WTC11 (cell line): ENCODE measurements at regions not wholly inside any gene's neighbourhood (a gene's known extent, or its start where the extent isn't known, plus 50 kb on each side); places are given as distances from the start of the nearest gene placed in this dataset.
A peak's percentile ranks its signal among the peaks of the same experiment; 100 is the strongest.

ENCODE experiments used
- ATAC-seq: fragments of 200-7000 bp; cut with Tn5 transposase; 2 replicates; pipeline ENCODE4 v1.10.0; 2021; ENCODE audit warnings: mild to moderate bottlenecking, moderate library complexity
- CTCF ChIA-PET: fragments of 300-600 bp; sonication (Branson Sonifier 250); formaldehyde crosslinking; loops from one replicate; lab custom pipeline; 2021; ENCODE audit warnings: antibody characterized with exemption; lab: Charles Lee
- POLR2A ChIA-PET: fragments of 350-600 bp; sonication (Branson Sonifier 250); formaldehyde crosslinking; loops from one replicate; lab custom pipeline; 2021; ENCODE audit warnings: antibody characterized with exemption; lab: Charles Lee
- DNase-seq: peaks from one replicate; pipeline ENCODE4 v3.0.0; 2021; ENCODE audit warnings: low spot score
- H3K27ac Mint-ChIP-seq: 2 replicates; pipeline ENCODE4 v1.8.0; 2021; ENCODE audit warnings: mixed read lengths
- H3K27me3 Mint-ChIP-seq: 2 replicates; pipeline ENCODE4 v1.8.0; 2021; ENCODE audit warnings: low read depth, mild to moderate bottlenecking, moderate library complexity, mixed read lengths
- H3K36me3 Mint-ChIP-seq: 2 replicates; pipeline ENCODE4 v1.8.0; 2021; ENCODE audit warnings: mixed read lengths
- H3K4me1 Mint-ChIP-seq: 2 replicates; pipeline ENCODE4 v1.8.0; 2022; ENCODE audit warnings: mixed read lengths
- H3K4me3 Mint-ChIP-seq: 2 replicates; pipeline ENCODE4 v1.8.0; 2021; ENCODE audit warnings: mild to moderate bottlenecking, moderate library complexity, mixed read lengths
- H3K9me3 Mint-ChIP-seq: 2 replicates; pipeline ENCODE4 v1.8.0; 2021; ENCODE audit warnings: mixed read lengths
- ARID4B ChIP-seq: sonication (generic); formaldehyde crosslinking; IDR thresholded peaks from 2 replicates; pipeline ENCODE4 v1.8.0; 2023; ENCODE audit warnings: missing genetic modification reagents, mild to moderate bottlenecking, borderline replicate concordance
- ERG ChIP-seq: fragments of 250-450 bp; sonication (Bioruptor Pico); IDR thresholded peaks from 2 replicates; pipeline ENCODE4 v1.8.0; 2021; ENCODE audit warnings: mild to moderate bottlenecking
- FOXP1 ChIP-seq: sonication (generic); formaldehyde crosslinking; IDR thresholded peaks from 2 replicates; pipeline ENCODE4 v1.8.0; 2022; ENCODE audit warnings: missing genetic modification reagents, mild to moderate bottlenecking, moderate library complexity, borderline replicate concordance
- NR1H2 ChIP-seq: sonication (generic); formaldehyde crosslinking; IDR thresholded peaks from 2 replicates; pipeline ENCODE4 v1.9.0; 2021; ENCODE audit warnings: mild to moderate bottlenecking, moderate library complexity, missing genetic modification reagents
- PRRX2 ChIP-seq: fragments of 250-450 bp; sonication (Bioruptor Pico); IDR thresholded peaks from 2 replicates; pipeline ENCODE4 v1.8.0; 2021; ENCODE audit warnings: mild to moderate bottlenecking
- SMAD3 ChIP-seq: sonication (generic); formaldehyde crosslinking; IDR thresholded peaks from 2 replicates; pipeline ENCODE4 v1.8.0; 2022; ENCODE audit warnings: missing genetic modification reagents, mild to moderate bottlenecking, borderline replicate concordance
- SOX15 ChIP-seq: fragments of 250-450 bp; sonication (Bioruptor Pico); IDR thresholded peaks from 2 replicates; pipeline ENCODE4 v1.9.0; 2021; ENCODE audit warnings: mild to moderate bottlenecking
- TP53 ChIP-seq: sonication (generic); formaldehyde crosslinking; IDR thresholded peaks from 2 replicates; pipeline ENCODE4 v1.8.1; 2023; ENCODE audit warnings: mild to moderate bottlenecking, missing genetic modification reagents
- USF2 ChIP-seq: sonication (generic); formaldehyde crosslinking; IDR thresholded peaks from 2 replicates; pipeline ENCODE4 v1.8.1; 2023; ENCODE audit warnings: mild to moderate bottlenecking, missing genetic modification reagents, moderate library complexity
- ZNF138 ChIP-seq: sonication (generic); formaldehyde crosslinking; conservative IDR thresholded peaks from 2 replicates; pipeline ENCODE4 v1.8.1; 2022; ENCODE audit warnings: mild to moderate bottlenecking, moderate library complexity, missing genetic modification reagents
- ZNF416 ChIP-seq: fragments of 250-450 bp; sonication (Bioruptor Pico); IDR thresholded peaks from 2 replicates; pipeline ENCODE4 v1.9.0; 2021; ENCODE audit warnings: mild to moderate bottlenecking, inconsistent platforms
- ZNF671 ChIP-seq: fragments of 250-450 bp; sonication (Bioruptor Pico); IDR thresholded peaks from 2 replicates; pipeline ENCODE4 v1.8.0; 2021; ENCODE audit warnings: mild to moderate bottlenecking
- TF ChIP-seq, protein P1 (sequence below): sonication (generic); formaldehyde crosslinking; IDR thresholded peaks from 2 replicates; pipeline ENCODE4 v1.8.0; 2022; ENCODE audit warnings: mild to moderate bottlenecking, missing genetic modification reagents
- TF ChIP-seq, protein P2 (sequence below): fragments of 200-600 bp; IDR thresholded peaks from 2 replicates; pipeline ENCODE4 v1.8.0; 2022; ENCODE audit warnings: antibody characterized with exemption
- TF ChIP-seq, protein P3 (sequence below): sonication (generic); formaldehyde crosslinking; conservative IDR thresholded peaks from 2 replicates; pipeline ENCODE4 v1.8.1; 2023; ENCODE audit warnings: mild to moderate bottlenecking, low read depth, missing genetic modification reagents, moderate library complexity

DNA sequence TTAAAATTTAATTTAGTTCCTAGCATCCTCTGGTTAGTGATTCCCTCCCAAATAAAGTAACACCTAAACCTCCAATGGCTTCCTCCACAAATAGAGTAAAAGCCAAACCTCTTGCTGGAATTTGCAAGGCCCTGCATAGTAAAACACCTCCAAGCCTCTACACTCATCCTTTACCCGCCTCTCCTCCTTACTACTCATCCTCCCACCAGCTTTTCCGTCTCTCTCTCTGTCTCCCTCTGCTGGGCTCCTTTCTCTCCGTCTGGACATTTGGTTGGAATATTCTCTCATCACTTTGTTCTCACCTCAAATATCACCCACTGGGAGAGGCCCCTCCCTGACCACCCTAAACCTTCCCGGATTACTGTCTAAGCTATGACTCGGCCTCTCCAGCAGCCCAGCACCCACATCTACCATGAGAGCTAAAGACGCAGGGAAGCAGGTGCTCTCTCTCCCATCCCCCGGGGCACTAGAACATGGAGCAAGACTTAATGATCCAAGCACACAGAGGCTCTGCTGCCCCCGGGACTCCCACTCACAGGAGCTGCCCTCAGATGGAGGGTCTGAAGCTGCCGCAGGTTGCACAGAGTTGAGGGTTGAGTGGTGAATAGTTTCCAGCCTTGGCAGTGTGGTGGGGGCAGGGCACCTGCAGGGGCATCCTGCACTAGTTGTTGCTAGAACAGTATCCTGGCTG is 167.2 kb downstream of the FBXO15 start:
- Mint-ChIP-seq H3K4me3 (no peak overlapping the region), H3K36me3 (no peaks in the 10 kb centered on the region), H3K9me3 (peaks cover 11% of the 10 kb centered on the region), H3K27me3 (no peaks in the 10 kb centered on the region), H3K4me1 (peaks cover 7% of the 10 kb centered on the region; the same call in 1 of the 2 replicates), H3K27ac (no peak overlapping the region)
- ATAC-seq: peak; percentile 90
- POLR2A ChIA-PET: no interaction called here
- TF ChIP-seq, protein P1, sequence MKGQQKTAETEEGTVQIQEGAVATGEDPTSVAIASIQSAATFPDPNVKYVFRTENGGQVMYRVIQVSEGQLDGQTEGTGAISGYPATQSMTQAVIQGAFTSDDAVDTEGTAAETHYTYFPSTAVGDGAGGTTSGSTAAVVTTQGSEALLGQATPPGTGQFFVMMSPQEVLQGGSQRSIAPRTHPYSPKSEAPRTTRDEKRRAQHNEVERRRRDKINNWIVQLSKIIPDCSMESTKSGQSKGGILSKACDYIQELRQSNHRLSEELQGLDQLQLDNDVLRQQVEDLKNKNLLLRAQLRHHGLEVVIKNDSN (CRISPR knock-in tag): no peak
- TF ChIP-seq, protein P2, sequence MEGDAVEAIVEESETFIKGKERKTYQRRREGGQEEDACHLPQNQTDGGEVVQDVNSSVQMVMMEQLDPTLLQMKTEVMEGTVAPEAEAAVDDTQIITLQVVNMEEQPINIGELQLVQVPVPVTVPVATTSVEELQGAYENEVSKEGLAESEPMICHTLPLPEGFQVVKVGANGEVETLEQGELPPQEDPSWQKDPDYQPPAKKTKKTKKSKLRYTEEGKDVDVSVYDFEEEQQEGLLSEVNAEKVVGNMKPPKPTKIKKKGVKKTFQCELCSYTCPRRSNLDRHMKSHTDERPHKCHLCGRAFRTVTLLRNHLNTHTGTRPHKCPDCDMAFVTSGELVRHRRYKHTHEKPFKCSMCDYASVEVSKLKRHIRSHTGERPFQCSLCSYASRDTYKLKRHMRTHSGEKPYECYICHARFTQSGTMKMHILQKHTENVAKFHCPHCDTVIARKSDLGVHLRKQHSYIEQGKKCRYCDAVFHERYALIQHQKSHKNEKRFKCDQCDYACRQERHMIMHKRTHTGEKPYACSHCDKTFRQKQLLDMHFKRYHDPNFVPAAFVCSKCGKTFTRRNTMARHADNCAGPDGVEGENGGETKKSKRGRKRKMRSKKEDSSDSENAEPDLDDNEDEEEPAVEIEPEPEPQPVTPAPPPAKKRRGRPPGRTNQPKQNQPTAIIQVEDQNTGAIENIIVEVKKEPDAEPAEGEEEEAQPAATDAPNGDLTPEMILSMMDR: peak; percentile 62
- TF ChIP-seq PRRX2 (CRISPR knock-in tag) (no peak), ERG (CRISPR knock-in tag) (no peak), NR1H2 (CRISPR knock-in tag) (no peak), ZNF671 (CRISPR knock-in tag) (no peak)
- CTCF ChIA-PET: interaction anchor here (0.6 to 1.6 kb wide), 12 partner anchors 13 to 364 kb away, joined by 3 to 8 read pairs (median 3); no protein-coding TSS in a partner anchor
- DNase-seq: peak; percentile 68

DNA sequence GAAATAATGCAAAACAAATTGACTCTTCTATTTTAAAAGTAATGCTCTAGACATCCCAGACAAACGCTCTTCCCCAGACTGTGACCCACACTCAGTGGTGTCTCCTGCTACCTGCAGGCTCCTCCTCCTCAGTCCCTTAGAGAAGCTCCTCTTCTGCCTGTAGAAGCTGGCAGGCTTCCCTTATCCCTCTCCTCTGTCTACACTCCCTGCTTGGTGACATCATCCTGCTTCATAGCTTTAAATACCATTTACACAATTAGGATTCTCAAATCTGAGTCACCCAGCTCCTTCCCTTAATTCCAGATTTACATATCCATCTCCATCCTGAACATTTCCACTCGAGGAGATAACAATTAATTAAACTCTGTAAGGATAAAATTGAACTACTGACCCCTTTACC is 167.9 kb downstream of the FBXO15 start:
- DNase-seq (no peak), ATAC-seq (no peak)
- peaks cover 11% of the 10 kb centered on the region for H3K9me3 Mint-ChIP-seq
- H3K27ac Mint-ChIP-seq: no peak overlapping the region
- H3K36me3 Mint-ChIP-seq: no peaks in the 10 kb centered on the region
- no peak overlapping the region for H3K4me3 Mint-ChIP-seq
- CTCF ChIA-PET: interaction anchor here (0.6 to 1.6 kb wide), 10 partner anchors 13 to 363 kb away, joined by 3 to 8 read pairs (median 3); no protein-coding TSS in a partner anchor
- POLR2A ChIA-PET: no interaction called here
- H3K4me1 Mint-ChIP-seq: peaks cover 7% of the 10 kb centered on the region; the same call in 1 of the 2 replicates
- H3K27me3 Mint-ChIP-seq: no peaks in the 10 kb centered on the region
- TF ChIP-seq TP53 (no peak), ZNF138 (CRISPR knock-in tag) (no peak), ZNF416 (CRISPR knock-in tag) (no peak), USF2 (CRISPR knock-in tag) (no peak), FOXP1 (CRISPR knock-in tag) (no peak), SMAD3 (CRISPR knock-in tag) (no peak)

DNA sequence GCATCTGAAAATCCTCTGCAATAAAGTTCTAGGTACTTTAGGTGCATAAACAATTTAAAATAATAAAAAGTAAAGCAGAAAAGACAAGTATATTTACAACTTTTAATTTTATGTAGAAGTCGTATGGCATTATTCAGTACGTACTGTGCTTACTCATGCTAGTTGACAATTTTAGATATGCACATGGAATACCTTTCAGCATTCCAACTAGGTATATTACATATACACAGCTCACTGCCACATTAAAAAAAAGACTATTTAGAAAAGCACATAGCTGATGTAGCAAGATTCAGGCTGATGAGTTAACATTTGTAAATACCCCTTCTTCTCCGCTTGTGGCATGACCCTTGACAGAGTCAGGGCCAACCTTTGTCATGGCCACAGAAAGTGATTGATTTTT is 171.2 kb downstream of the FBXO15 start:
- no peak overlapping the region for H3K4me3 Mint-ChIP-seq
- H3K36me3 Mint-ChIP-seq: no peaks in the 10 kb centered on the region
- ATAC-seq (no peak), DNase-seq (no peak)
- peaks cover 7% of the 10 kb centered on the region; the same call in 1 of the 2 replicates for H3K4me1 Mint-ChIP-seq
- POLR2A ChIA-PET: no interaction called here
- CTCF ChIA-PET: no interaction called here
- no peak overlapping the region for H3K27ac Mint-ChIP-seq
- H3K9me3 Mint-ChIP-seq: peaks cover 11% of the 10 kb centered on the region
- no peaks in the 10 kb centered on the region for H3K27me3 Mint-ChIP-seq
- no peak for TF ChIP-seq SOX15 (CRISPR knock-in tag)
- no peak for TF ChIP-seq ARID4B (CRISPR knock-in tag)
- TF ChIP-seq, protein P3, sequence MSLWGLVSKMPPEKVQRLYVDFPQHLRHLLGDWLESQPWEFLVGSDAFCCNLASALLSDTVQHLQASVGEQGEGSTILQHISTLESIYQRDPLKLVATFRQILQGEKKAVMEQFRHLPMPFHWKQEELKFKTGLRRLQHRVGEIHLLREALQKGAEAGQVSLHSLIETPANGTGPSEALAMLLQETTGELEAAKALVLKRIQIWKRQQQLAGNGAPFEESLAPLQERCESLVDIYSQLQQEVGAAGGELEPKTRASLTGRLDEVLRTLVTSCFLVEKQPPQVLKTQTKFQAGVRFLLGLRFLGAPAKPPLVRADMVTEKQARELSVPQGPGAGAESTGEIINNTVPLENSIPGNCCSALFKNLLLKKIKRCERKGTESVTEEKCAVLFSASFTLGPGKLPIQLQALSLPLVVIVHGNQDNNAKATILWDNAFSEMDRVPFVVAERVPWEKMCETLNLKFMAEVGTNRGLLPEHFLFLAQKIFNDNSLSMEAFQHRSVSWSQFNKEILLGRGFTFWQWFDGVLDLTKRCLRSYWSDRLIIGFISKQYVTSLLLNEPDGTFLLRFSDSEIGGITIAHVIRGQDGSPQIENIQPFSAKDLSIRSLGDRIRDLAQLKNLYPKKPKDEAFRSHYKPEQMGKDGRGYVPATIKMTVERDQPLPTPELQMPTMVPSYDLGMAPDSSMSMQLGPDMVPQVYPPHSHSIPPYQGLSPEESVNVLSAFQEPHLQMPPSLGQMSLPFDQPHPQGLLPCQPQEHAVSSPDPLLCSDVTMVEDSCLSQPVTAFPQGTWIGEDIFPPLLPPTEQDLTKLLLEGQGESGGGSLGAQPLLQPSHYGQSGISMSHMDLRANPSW (CRISPR knock-in tag): no peak
